ENCODE measurements at regions not wholly inside any gene's neighbourhood (a gene's known extent, or its start where the extent isn't known, plus 50 kb on each side); places are given as distances from the start of the nearest gene placed in this dataset.
"Not testable (repeated sequence)": the region's sequence is repeated elsewhere in the genome, so short reads cannot be mapped to it uniquely, and the experiment has no call there.

GRCh38 chr7:69091521-69091920 lies 506.8 kb upstream of the AUTS2 start:
- intact Hi-C loops (cut with micrococcal nuclease), result no loop called here
- H3K9me3 Mint-ChIP-seq, result peaks cover 57% of the 10 kb centered on the region
- no peaks in the 10 kb centered on the region for H3K4me1 Mint-ChIP-seq (ENCODE audit: low read depth)
- no peak overlapping the region for H3K4me3 Mint-ChIP-seq (ENCODE audit: low read depth)
- DNase-seq (ENCODE audit: low spot score), result no peak
- no peaks in the 10 kb centered on the region for H3K27me3 Mint-ChIP-seq (ENCODE audit: low read depth)
- no peaks in the 10 kb centered on the region for H3K36me3 Mint-ChIP-seq (ENCODE audit: low read depth)
- no peak overlapping the region for H3K27ac Mint-ChIP-seq

DNA sequence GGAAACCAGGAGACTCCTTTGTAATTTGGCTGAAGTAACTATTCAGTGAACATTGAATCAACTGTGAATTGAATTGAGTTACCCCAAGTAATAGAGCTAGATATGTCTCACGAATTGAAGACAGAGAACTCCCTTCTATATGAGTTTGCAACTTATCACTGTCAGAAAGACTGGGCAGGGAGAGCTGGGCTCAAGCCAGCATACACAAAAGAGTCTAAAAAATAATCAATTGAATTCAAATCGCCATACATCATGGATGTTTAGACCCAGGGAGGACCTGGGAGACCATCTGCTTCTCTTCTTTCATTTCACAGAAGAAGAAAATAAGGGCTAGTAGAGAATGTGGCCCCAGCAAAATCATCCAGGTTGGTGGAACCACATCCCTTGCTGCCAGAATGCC lies 503.1 kb upstream of the AUTS2 start:
- Mint-ChIP-seq H3K4me3 (ENCODE audit: low read depth) (no peak overlapping the region), H3K4me1 (ENCODE audit: low read depth) (no peaks in the 10 kb centered on the region), H3K9me3 (peaks cover 42% of the 10 kb centered on the region), H3K27me3 (ENCODE audit: low read depth) (no peaks in the 10 kb centered on the region), H3K36me3 (ENCODE audit: low read depth) (no peaks in the 10 kb centered on the region), H3K27ac (no peak overlapping the region)
- no peak for DNase-seq (ENCODE audit: low spot score)
- intact Hi-C loops (cut with micrococcal nuclease), result no loop called here

DNA sequence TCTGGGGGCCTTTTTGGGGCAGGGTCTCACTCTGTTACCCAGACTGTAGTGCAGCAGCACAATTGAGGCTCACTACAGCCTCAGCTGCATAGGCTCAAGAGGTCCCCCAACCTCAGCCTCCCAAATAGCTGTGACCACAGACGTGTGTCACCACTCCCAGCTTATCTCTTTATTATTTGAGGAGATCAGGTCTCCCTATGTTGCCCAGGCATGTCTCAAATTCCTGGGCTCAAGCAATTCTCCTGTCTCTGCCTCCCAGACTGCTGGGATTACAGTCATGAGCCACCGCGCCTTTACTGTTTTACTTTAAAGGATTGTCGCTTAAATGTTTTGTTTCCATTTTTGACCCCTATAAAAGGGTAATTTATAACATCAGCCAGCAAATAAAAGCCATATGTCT lies 502.6 kb upstream of the AUTS2 start:
- intact Hi-C loops (cut with micrococcal nuclease), result no loop called here
- peaks cover 37% of the 10 kb centered on the region for H3K9me3 Mint-ChIP-seq
- no peak overlapping the region for H3K4me3 Mint-ChIP-seq (ENCODE audit: low read depth)
- no peak overlapping the region for H3K27ac Mint-ChIP-seq
- no peaks in the 10 kb centered on the region for H3K27me3 Mint-ChIP-seq (ENCODE audit: low read depth)
- H3K4me1 Mint-ChIP-seq (ENCODE audit: low read depth), result no peaks in the 10 kb centered on the region
- H3K36me3 Mint-ChIP-seq (ENCODE audit: low read depth), result no peaks in the 10 kb centered on the region
- no peak for DNase-seq (ENCODE audit: low spot score)

DNA sequence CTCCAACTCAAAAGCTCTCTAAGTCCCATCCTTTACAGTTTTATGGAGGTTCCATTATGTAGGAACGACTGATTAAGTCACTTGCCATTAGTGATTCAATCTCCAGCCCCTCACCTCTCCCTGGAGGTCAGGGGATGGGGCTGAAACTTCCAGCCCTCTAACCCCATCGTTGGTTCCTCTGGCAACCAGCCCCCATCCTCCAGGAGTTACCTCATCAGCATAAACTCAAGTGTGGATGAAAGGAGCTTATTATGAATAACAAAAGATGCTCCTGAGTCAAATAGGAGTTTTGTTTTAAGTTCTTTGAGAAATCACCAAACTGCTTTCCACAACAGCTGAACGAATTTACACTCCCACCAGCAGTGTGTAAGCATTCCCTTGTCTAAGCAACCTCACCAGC lies 494.3 kb upstream of the AUTS2 start:
- H3K27me3 Mint-ChIP-seq (ENCODE audit: low read depth), result no peaks in the 10 kb centered on the region
- H3K4me1 Mint-ChIP-seq (ENCODE audit: low read depth), result no peaks in the 10 kb centered on the region
- no peaks in the 10 kb centered on the region for H3K36me3 Mint-ChIP-seq (ENCODE audit: low read depth)
- no peak for DNase-seq (ENCODE audit: low spot score)
- no peak overlapping the region for H3K27ac Mint-ChIP-seq
- H3K4me3 Mint-ChIP-seq (ENCODE audit: low read depth), result no peak overlapping the region
- peaks cover 48% of the 10 kb centered on the region for H3K9me3 Mint-ChIP-seq
- intact Hi-C loops (cut with micrococcal nuclease), result no loop called here

- Mint-ChIP-seq H3K27me3 (ENCODE audit: low read depth) (no peaks in the 10 kb centered on the region), H3K36me3 (ENCODE audit: low read depth) (no peaks in the 10 kb centered on the region), H3K27ac (no peak overlapping the region), H3K4me1 (ENCODE audit: low read depth) (no peaks in the 10 kb centered on the region), H3K4me3 (ENCODE audit: low read depth) (no peak overlapping the region), H3K9me3 (peaks cover 53% of the 10 kb centered on the region)
- DNase-seq (ENCODE audit: low spot score), result no peak
- intact Hi-C loops (cut with micrococcal nuclease), result no loop called here
Observed at GRCh38 chr7:69105092-69105491, 493.2 kb upstream of the AUTS2 start.

GRCh38 chr7:69105981-69106380 lies 492.3 kb upstream of the AUTS2 start:
- Mint-ChIP-seq H3K9me3 (peaks cover 58% of the 10 kb centered on the region), H3K27me3 (ENCODE audit: low read depth) (no peaks in the 10 kb centered on the region), H3K4me3 (ENCODE audit: low read depth) (no peak overlapping the region), H3K36me3 (ENCODE audit: low read depth) (no peaks in the 10 kb centered on the region), H3K27ac (no peak overlapping the region), H3K4me1 (ENCODE audit: low read depth) (no peaks in the 10 kb centered on the region)
- intact Hi-C loops (cut with micrococcal nuclease), result no loop called here
- DNase-seq (ENCODE audit: low spot score), result no peak

GRCh38 chr7:69106449-69106848 lies 491.8 kb upstream of the AUTS2 start:
- H3K27ac Mint-ChIP-seq; H3K27me3 Mint-ChIP-seq (ENCODE audit: low read depth); H3K4me3 Mint-ChIP-seq (ENCODE audit: low read depth); intact Hi-C loops (cut with micrococcal nuclease); H3K4me1 Mint-ChIP-seq (ENCODE audit: low read depth); DNase-seq (ENCODE audit: low spot score); H3K36me3 Mint-ChIP-seq (ENCODE audit: low read depth): not testable (repeated sequence)
- H3K9me3 Mint-ChIP-seq, result peaks cover 57% of the 10 kb centered on the region

DNA sequence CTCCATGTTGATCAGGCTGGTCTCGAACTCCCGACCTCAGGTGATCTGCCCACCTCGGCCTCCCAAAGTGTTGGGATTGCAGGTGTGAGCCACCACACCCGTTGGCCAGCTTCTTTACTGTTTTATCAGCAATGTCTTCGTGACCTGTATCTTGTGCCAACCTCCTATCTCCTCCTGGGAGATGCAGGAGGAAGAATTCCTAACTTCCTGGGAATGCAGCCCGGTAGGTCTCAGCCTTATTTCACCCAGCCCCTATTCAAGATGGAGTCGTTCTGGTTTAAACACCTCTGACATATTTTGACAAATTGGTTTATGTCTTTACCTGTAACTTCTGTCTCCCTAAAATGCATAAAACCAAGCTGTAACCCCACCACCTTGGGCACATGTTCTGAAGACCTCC lies 491.3 kb upstream of the AUTS2 start:
- H3K4me1 Mint-ChIP-seq (ENCODE audit: low read depth); H3K27me3 Mint-ChIP-seq (ENCODE audit: low read depth); H3K4me3 Mint-ChIP-seq (ENCODE audit: low read depth); H3K27ac Mint-ChIP-seq; intact Hi-C loops (cut with micrococcal nuclease); H3K36me3 Mint-ChIP-seq (ENCODE audit: low read depth); DNase-seq (ENCODE audit: low spot score): not testable (repeated sequence)
- peaks cover 53% of the 10 kb centered on the region for H3K9me3 Mint-ChIP-seq

- no peak overlapping the region for H3K27ac Mint-ChIP-seq
- no peaks in the 10 kb centered on the region for H3K4me1 Mint-ChIP-seq (ENCODE audit: low read depth)
- no peaks in the 10 kb centered on the region for H3K27me3 Mint-ChIP-seq (ENCODE audit: low read depth)
- no peak overlapping the region for H3K4me3 Mint-ChIP-seq (ENCODE audit: low read depth)
- peaks cover 57% of the 10 kb centered on the region for H3K9me3 Mint-ChIP-seq
- intact Hi-C loops (cut with micrococcal nuclease), result no loop called here
- no peaks in the 10 kb centered on the region for H3K36me3 Mint-ChIP-seq (ENCODE audit: low read depth)
- no peak for DNase-seq (ENCODE audit: low spot score)
Observed at GRCh38 chr7:69108097-69108496, 490.2 kb upstream of the AUTS2 start.

DNA sequence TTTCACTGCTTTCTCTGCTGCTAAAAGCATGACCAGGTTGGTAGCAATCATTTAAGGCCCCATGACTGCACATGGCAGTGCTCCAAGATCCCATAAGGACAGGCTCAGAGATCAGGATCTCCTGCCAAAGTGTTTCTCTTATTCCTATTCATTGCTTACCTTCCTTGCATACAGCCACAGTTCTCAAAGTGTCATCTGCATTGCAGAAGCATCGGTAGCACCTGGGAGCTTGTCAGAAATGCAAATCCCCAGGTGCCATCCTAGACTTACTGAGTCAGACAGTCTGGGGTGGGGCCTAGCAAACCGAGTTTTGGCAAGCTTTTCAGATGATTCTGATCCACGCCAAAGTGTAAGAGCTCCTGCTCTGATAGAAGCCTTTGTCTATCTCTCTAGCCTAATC lies 489.0 kb upstream of the AUTS2 start:
- no peak overlapping the region for H3K27ac Mint-ChIP-seq
- no peaks in the 10 kb centered on the region for H3K4me1 Mint-ChIP-seq (ENCODE audit: low read depth)
- no peaks in the 10 kb centered on the region for H3K27me3 Mint-ChIP-seq (ENCODE audit: low read depth)
- DNase-seq (ENCODE audit: low spot score), result no peak
- no peaks in the 10 kb centered on the region for H3K36me3 Mint-ChIP-seq (ENCODE audit: low read depth)
- peaks cover 60% of the 10 kb centered on the region for H3K9me3 Mint-ChIP-seq
- H3K4me3 Mint-ChIP-seq (ENCODE audit: low read depth), result no peak overlapping the region
- intact Hi-C loops (cut with micrococcal nuclease), result no loop called here

DNA sequence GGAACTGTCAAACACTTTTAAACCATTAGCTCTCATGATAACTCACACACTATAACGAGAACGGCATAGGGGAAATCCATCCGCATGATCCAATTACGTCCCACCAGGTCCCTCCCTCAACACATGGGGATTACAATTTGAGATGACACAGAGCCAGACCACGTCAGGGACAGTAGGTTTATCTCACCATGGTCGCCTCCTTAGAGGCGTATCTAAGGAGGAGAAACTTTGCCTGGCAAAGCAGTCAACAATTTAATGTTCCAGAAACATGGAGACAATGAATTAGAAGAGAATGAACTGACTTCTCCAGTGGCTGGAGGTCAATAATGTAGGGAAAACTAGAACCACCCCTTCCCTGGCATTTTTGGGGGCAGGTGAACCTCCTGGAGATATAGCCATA lies 488.4 kb upstream of the AUTS2 start:
- Mint-ChIP-seq H3K4me3 (ENCODE audit: low read depth) (no peak overlapping the region), H3K27ac (no peak overlapping the region), H3K27me3 (ENCODE audit: low read depth) (no peaks in the 10 kb centered on the region), H3K4me1 (ENCODE audit: low read depth) (no peaks in the 10 kb centered on the region), H3K36me3 (ENCODE audit: low read depth) (no peaks in the 10 kb centered on the region), H3K9me3 (peaks cover 62% of the 10 kb centered on the region)
- DNase-seq (ENCODE audit: low spot score), result no peak
- intact Hi-C loops (cut with micrococcal nuclease), result no loop called here

DNA sequence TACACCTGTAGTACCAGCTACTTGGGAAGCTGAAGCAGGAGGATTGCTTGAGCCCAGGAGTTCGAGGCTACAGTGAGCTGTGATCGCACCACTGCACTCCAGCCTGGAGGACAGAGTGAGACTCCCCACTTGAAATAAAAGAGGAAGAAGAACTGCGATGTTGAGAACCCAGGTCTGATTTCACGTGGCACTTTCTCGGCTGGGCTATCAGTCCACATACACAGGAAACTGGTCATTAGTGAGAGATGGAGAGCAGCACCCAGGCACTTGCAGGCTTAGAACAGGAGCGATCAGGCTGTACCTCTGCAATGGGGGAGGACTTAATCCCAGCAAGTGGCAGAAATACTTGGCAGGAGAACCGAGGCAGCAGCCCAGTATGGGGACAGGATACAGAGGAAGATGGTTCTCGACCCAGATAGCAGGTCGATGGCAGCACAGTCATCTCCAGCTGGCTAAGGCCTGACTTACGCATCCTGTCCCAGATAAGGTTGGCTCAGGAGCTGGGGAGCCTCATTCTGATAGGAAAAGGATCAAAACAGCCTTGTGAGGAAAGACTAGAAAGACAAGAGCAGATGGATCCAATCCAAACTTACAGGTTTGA lies 487.7 kb upstream of the AUTS2 start:
- H3K4me1 Mint-ChIP-seq (ENCODE audit: low read depth), result no peaks in the 10 kb centered on the region
- no peak overlapping the region for H3K4me3 Mint-ChIP-seq (ENCODE audit: low read depth)
- no peak for DNase-seq (ENCODE audit: low spot score)
- intact Hi-C loops (cut with micrococcal nuclease), result no loop called here
- H3K36me3 Mint-ChIP-seq (ENCODE audit: low read depth), result no peaks in the 10 kb centered on the region
- peaks cover 61% of the 10 kb centered on the region for H3K9me3 Mint-ChIP-seq
- H3K27ac Mint-ChIP-seq, result no peak overlapping the region
- no peaks in the 10 kb centered on the region for H3K27me3 Mint-ChIP-seq (ENCODE audit: low read depth)

GRCh38 chr7:69114374-69114773 lies 483.9 kb upstream of the AUTS2 start:
- peaks cover 49% of the 10 kb centered on the region for H3K9me3 Mint-ChIP-seq
- no peaks in the 10 kb centered on the region for H3K36me3 Mint-ChIP-seq (ENCODE audit: low read depth)
- no peaks in the 10 kb centered on the region for H3K4me1 Mint-ChIP-seq (ENCODE audit: low read depth)
- no peak for DNase-seq (ENCODE audit: low spot score)
- intact Hi-C loops (cut with micrococcal nuclease), result no loop called here
- H3K27ac Mint-ChIP-seq, result no peak overlapping the region
- H3K27me3 Mint-ChIP-seq (ENCODE audit: low read depth), result no peaks in the 10 kb centered on the region
- no peak overlapping the region for H3K4me3 Mint-ChIP-seq (ENCODE audit: low read depth)

- no peak for DNase-seq (ENCODE audit: low spot score)
- no peaks in the 10 kb centered on the region for H3K4me1 Mint-ChIP-seq (ENCODE audit: low read depth)
- H3K9me3 Mint-ChIP-seq, result peaks cover 42% of the 10 kb centered on the region
- no peak overlapping the region for H3K4me3 Mint-ChIP-seq (ENCODE audit: low read depth)
- H3K27me3 Mint-ChIP-seq (ENCODE audit: low read depth), result no peaks in the 10 kb centered on the region
- H3K27ac Mint-ChIP-seq, result no peak overlapping the region
- intact Hi-C loops (cut with micrococcal nuclease), result no loop called here
- H3K36me3 Mint-ChIP-seq (ENCODE audit: low read depth), result no peaks in the 10 kb centered on the region
Observed at GRCh38 chr7:69115788-69116187, 482.5 kb upstream of the AUTS2 start.
